Activated CD8-positive, alpha-beta T cell treated with anti-CD3 and anti-CD28 coated beads, Interleukin-2, amount 10 ng/mL, durations not matched to agents 7 days and 5 days (primary cell): ENCODE measurements at regions not wholly inside any gene's neighbourhood (a gene's known extent, or its start where the extent isn't known, plus 50 kb on each side); places are given as distances from the start of the nearest gene placed in this dataset.

Experiments
- ATAC-seq: fragments of 150-1000 bp; cut with Tn5 transposase; one replicate; pipeline ENCODE4 v1.10.0; 2021; ENCODE audit warnings: moderate library complexity
- CTCF ChIA-PET: fragments of 350-600 bp; sonication (Branson Sonifier 250); formaldehyde crosslinking; loops from one replicate; lab custom pipeline; 2021; ENCODE audit warnings: antibody characterized with exemption; lab: Charles Lee
- POLR2A ChIA-PET: fragments of 350-600 bp; sonication (Branson Sonifier 250); formaldehyde crosslinking; loops from one replicate; lab custom pipeline; 2021; ENCODE audit warnings: antibody characterized with exemption; lab: Charles Lee
- DNase-seq: peaks from one replicate; pipeline ENCODE4 v3.0.0-alpha.2; 2020
- H3K27ac Mint-ChIP-seq: one replicate; pipeline ENCODE4 v1.8.0; 2021; ENCODE audit warnings: mild to moderate bottlenecking, mixed read lengths
- H3K27me3 Mint-ChIP-seq: one replicate; pipeline ENCODE4 v1.8.0; 2021; ENCODE audit warnings: low read depth, mixed read lengths
- H3K36me3 Mint-ChIP-seq: one replicate; pipeline ENCODE4 v1.8.0; 2021; ENCODE audit warnings: low read depth, mixed read lengths
- H3K4me1 Mint-ChIP-seq: one replicate; pipeline ENCODE4 v1.8.0; 2021; ENCODE audit warnings: low read depth, mixed read lengths
- H3K4me3 Mint-ChIP-seq: one replicate; pipeline ENCODE4 v1.8.0; 2021; ENCODE audit warnings: mild to moderate bottlenecking, mixed read lengths
- H3K9me3 Mint-ChIP-seq: one replicate; pipeline ENCODE4 v1.8.0; 2022; ENCODE audit warnings: mixed read lengths; ENCODE audit not compliant: insufficient read depth

DNA sequence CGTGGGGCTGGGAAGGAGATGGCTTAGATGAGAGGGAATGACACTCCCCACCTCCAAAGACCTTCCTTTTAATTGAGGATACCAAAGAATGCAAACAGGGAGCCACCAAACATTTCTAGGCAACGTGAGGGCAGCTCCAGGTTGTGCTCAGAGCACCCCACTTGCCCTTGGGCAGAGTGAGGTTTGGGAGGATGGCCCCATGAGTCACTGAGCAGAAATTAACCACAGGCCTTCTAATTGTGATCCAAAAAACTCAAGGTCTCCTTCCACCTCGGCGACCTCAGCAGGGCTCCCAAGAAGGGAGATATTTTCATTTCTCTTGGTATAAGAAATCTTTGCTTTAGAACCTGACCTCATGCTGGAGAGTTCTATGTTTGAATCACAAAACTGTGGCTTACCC, 305.0 kb upstream of the TPM1 start:
- Mint-ChIP-seq H3K36me3 (no peaks in the 10 kb centered on the region), H3K4me3 (no peak overlapping the region), H3K9me3 (no peaks in the 10 kb centered on the region), H3K27me3 (peaks cover 4% of the 10 kb centered on the region), H3K4me1 (no peaks in the 10 kb centered on the region), H3K27ac (no peak overlapping the region)
- ChIA-PET CTCF (no interaction called here), POLR2A (no interaction called here)
- no peak for DNase-seq
- no peak for ATAC-seq

DNA sequence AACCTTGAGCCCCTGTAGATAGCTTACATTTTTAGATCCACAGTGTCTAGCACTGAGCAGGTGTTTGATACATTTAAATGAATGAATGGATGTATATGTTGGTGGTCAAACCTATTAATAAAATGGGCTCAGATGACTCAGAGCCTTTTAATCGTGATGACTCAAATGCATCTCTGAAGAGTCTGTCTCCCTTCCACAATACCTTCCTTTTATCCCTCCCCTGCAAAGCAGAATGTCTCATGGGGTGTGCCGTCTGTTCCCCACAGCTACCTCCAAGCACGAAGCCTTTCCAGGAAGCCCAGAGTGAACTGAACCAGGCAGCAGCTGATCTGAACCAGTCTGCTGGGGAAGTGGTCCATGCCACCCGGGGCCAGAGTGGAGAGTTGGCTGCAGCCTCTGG, 303.5 kb upstream of the TPM1 start:
- H3K4me3 Mint-ChIP-seq = no peak overlapping the region
- H3K9me3 Mint-ChIP-seq = no peaks in the 10 kb centered on the region
- ChIA-PET CTCF (interaction anchor here (0.8 to 1.0 kb wide), 2 partner anchors 27 to 348 kb away, joined by 3 read pairs; no protein-coding TSS in a partner anchor), POLR2A (no interaction called here)
- ATAC-seq = no peak
- no peaks in the 10 kb centered on the region for H3K4me1 Mint-ChIP-seq
- DNase-seq = no peak
- no peaks in the 10 kb centered on the region for H3K36me3 Mint-ChIP-seq
- H3K27ac Mint-ChIP-seq = no peak overlapping the region
- no peaks in the 10 kb centered on the region for H3K27me3 Mint-ChIP-seq

DNA sequence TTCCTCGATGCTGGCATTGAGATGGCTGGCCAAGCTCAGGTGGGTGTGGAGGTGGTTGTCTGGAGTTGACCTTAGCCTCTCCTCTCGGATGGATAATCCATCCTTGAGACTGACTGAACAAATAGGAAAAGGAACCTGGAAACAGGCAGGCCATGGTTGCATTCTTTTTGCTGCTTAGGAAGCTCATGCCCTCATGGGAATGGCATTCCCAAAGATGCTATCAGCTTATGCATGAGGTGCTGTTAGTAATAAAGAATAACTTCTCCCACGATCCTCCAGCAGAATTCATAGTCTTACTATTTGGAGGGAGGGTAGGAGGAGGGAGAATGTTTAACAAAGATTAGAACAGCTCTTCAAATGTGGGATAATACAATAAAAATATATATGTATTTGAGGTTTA, 303.0 kb upstream of the TPM1 start:
- Mint-ChIP-seq H3K36me3 (no peaks in the 10 kb centered on the region), H3K4me1 (no peaks in the 10 kb centered on the region), H3K27me3 (no peaks in the 10 kb centered on the region), H3K27ac (no peak overlapping the region), H3K9me3 (no peaks in the 10 kb centered on the region), H3K4me3 (no peak overlapping the region)
- ChIA-PET CTCF (interaction anchor here (0.7 to 1.0 kb wide), 4 partner anchors 9 to 348 kb away, joined by 3 to 4 read pairs (median 3); no protein-coding TSS in a partner anchor), POLR2A (no interaction called here)
- ATAC-seq (no peak), DNase-seq (no peak)

DNA sequence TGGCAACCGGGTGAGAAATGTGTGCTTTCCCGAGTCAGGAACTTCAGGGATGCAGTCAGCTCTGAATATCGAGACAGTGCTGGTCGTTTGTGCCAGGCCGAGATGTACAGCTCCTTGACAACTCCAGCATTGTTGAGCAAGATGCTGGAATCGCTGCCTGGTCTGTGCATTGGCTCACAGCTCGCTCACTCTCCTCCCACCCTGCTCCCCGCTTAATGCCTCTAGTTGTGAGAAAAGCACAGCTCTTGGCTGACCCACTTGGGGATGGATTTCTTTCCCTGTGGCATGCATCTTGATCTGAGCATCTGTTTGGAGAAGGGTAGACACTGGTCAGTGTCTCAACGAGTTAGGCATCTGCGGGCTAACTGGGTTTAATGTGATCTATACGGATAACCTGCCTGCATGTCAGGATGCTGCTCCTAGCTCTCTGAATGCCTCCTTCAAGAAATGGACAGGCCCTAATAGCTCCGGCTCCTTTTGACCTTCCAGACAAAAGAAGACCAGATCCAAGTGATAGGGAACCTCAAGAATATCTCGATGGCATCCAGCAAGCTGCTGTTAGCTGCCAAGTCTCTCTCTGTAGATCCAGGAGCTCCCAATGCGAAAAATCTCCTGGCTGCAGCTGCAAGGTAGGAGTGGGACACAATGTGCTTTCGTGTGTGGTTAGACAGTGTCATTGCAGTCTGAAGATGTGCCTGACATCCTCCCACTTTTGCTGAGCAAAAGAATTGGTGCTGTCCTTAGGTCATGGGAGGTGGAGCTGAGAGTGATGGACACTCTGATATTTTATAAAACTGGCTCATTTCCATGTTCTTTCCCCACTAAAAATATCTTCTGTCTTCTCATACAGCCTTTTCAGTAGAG, 302.2 kb upstream of the TPM1 start:
- no peaks in the 10 kb centered on the region for H3K36me3 Mint-ChIP-seq
- H3K4me3 Mint-ChIP-seq = no peak overlapping the region
- H3K27ac Mint-ChIP-seq = no peak overlapping the region
- H3K9me3 Mint-ChIP-seq = no peaks in the 10 kb centered on the region
- no peaks in the 10 kb centered on the region for H3K4me1 Mint-ChIP-seq
- H3K27me3 Mint-ChIP-seq = no peaks in the 10 kb centered on the region
- DNase-seq (no peak), ATAC-seq (no peak)
- CTCF ChIA-PET = interaction anchor here (0.7 to 1.0 kb wide), 4 partner anchors 9 to 349 kb away, joined by 3 to 4 read pairs (median 3); no protein-coding TSS in a partner anchor
- POLR2A ChIA-PET = no interaction called here

DNA sequence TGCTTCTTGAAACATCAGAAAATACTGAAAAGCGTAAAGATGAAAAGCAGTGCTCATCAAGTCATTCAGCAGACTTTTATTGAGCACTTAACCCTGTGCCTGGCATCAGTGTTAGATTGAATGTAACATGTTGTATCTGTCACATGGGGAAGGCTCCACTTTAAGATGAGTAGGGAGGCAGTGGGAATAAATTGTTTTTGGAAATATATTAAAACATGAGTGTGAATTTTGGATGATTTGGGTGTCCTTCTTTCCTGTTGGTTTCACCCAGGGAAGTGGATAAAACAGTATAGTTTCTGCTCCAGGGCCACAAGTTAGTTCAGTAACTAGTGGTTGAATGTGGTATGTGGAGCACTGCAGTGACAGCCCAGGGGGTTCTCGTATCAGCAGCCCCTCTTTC, 301.4 kb upstream of the TPM1 start:
- DNase-seq (no peak), ATAC-seq (no peak)
- Mint-ChIP-seq H3K36me3 (no peaks in the 10 kb centered on the region), H3K4me3 (no peak overlapping the region), H3K4me1 (no peaks in the 10 kb centered on the region), H3K27me3 (no peaks in the 10 kb centered on the region), H3K9me3 (no peaks in the 10 kb centered on the region), H3K27ac (no peak overlapping the region)
- ChIA-PET CTCF (interaction anchor here (2.1 to 2.4 kb wide), 3 partner anchors 9 to 19 kb away, joined by 9 to 12 read pairs (median 12); no protein-coding TSS in a partner anchor), POLR2A (no interaction called here)

DNA sequence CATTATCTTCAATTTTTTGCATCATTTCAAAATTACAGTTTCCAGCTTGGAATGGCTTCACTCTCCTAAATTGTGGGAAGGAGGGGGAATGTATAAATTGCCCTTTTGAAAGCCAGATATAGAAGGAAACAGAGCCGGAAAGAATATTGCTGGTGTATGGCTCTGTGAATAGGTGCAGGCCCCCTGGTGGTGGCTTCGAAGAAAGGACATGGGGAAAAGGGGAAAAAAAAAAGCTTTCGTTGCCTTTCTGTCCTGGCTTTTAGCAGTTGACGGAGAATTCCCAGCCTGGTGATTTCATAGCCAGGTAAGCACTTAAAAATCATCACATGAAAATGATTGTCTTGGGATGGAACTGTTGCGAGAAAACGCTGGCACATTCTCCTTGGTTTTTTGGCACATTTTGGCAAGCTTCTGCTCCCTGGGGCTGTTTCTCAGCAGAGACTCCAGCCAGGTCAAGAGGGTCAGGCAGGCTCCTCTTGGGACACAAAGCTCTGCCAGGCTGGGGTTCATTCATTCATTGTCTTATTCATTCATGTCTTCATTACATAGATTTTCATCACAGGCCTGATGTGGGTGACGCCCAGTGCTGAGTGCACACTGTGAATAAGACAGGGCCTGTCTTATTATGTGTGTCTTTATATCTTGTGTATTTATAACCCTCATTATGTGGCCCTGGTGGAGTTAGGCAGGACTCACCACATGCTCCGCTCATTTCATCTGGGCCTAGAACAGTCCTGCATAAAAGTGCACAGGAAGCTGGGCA, 300.0 kb upstream of the TPM1 start:
- DNase-seq = peak; percentile 47
- Mint-ChIP-seq H3K27me3 (no peaks in the 10 kb centered on the region), H3K36me3 (no peaks in the 10 kb centered on the region), H3K4me1 (no peaks in the 10 kb centered on the region), H3K9me3 (no peaks in the 10 kb centered on the region), H3K4me3 (no peak overlapping the region), H3K27ac (no peak overlapping the region)
- peak; percentile 55 for ATAC-seq
- ChIA-PET CTCF (interaction anchor here (0.6 to 2.4 kb wide), 15 partner anchors 8 to 1700 kb away, joined by 3 to 17 read pairs (median 4); no protein-coding TSS in a partner anchor), POLR2A (interaction anchor here (0.6 to 0.7 kb wide), 3 partner anchors 9 to 668 kb away, joined by 3 to 4 read pairs (median 3); no protein-coding TSS in a partner anchor)

DNA sequence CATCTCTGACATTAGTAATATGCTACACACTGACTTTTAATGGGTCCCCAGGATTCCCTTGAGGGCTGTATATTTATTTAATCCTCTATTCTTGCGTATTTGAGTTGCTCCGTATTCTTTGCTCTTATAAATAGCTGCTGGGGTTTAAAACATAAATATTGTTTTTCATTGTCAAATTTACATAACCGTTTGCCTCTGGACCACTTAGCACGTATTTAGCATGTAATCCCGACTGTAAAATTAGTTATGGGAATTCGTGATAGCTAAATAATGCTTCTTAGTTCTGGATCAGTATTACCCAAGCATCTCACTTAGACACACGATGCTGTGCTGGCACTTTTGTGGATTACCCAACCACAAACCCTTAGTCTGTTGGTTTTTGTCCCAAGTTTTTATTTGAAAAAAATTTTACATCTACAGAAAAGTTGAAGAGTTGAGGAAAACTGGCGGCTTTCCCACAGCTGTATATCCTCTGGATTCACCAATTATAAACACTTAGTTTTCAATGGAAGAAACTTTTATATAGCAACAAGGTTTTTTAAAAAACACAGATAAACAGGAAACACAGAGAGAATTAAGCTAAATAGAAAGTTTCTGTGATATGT, 296.8 kb upstream of the TPM1 start:
- Mint-ChIP-seq H3K27ac (no peak overlapping the region), H3K36me3 (no peaks in the 10 kb centered on the region), H3K4me3 (no peak overlapping the region), H3K4me1 (no peaks in the 10 kb centered on the region), H3K27me3 (no peaks in the 10 kb centered on the region), H3K9me3 (no peaks in the 10 kb centered on the region)
- ChIA-PET POLR2A (no interaction called here), CTCF (interaction anchor here (0.7 kb wide), 1 partner anchor 11 kb away, joined by 3 read pairs; no protein-coding TSS in a partner anchor)
- DNase-seq (no peak), ATAC-seq (no peak)

DNA sequence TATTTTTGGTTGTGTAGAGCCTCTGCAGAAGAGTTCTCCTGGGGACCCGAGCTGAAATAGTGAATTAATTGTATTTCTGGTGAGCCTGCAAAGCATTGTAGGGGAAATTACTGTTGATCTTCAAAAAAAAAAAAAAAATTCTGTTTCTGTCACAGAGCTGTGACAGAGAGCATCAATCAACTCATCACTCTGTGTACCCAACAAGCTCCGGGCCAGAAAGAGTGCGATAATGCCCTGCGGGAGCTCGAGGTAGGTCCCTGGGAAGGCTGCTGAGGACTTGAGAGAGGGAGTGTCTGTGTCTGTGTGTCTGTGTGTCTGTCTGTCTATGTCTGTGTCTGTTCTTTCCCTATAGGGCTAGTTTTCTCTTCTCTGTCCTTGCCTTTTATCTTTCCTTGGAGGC, 294.4 kb upstream of the TPM1 start:
- ATAC-seq (no peak), DNase-seq (no peak)
- CTCF ChIA-PET = no interaction called here
- H3K27ac Mint-ChIP-seq = no peak overlapping the region
- no peaks in the 10 kb centered on the region for H3K4me1 Mint-ChIP-seq
- no peaks in the 10 kb centered on the region for H3K9me3 Mint-ChIP-seq
- H3K4me3 Mint-ChIP-seq = no peak overlapping the region
- no peaks in the 10 kb centered on the region for H3K36me3 Mint-ChIP-seq
- H3K27me3 Mint-ChIP-seq = peaks cover 3% of the 10 kb centered on the region
- POLR2A ChIA-PET = no interaction called here

DNA sequence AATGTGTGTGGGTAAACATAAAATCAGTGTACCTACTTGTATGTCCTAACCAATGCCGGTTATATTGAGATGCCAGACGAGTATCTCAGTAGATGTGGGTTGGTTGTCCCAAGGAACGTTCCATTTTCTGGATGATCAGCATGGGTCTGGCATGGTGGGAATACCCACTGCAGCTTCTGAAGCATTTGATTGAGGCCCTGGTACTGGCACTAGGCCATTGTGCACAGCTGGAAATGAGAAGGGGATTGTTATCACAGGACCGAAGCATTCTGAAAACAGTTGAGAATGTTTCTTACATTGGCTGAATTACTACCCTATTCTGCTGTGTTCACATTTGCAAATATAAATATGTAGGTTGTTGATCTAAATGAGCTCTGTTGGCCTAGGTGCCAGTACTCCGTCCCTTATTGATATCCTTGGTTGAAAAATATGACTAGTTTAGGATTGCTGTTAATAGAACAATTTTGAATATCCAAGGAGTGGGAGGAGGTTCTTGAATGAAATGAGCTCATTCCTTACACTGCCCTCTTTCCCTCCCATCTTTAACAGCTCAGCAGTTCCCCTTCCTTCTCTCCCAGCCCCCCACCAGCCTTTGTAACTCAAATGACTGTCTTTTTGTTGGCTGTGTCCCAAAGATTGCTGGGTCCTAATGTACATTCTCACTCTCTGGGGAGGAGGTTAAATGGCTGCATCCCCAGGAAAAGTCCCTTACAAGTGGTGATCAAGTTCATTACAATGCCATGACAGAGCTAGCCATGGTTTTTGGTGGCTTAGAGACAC, 293.3 kb upstream of the TPM1 start:
- DNase-seq (no peak), ATAC-seq (no peak)
- peaks cover 3% of the 10 kb centered on the region for H3K27me3 Mint-ChIP-seq
- H3K4me1 Mint-ChIP-seq = no peaks in the 10 kb centered on the region
- POLR2A ChIA-PET = interaction anchor here (0.6 kb wide), 1 partner anchor 186 kb away, joined by 3 read pairs; no protein-coding TSS in a partner anchor
- no peak overlapping the region for H3K4me3 Mint-ChIP-seq
- H3K9me3 Mint-ChIP-seq = no peaks in the 10 kb centered on the region
- CTCF ChIA-PET = interaction anchor here (1.1 kb wide), 1 partner anchor 9 kb away, joined by 4 read pairs; no protein-coding TSS in a partner anchor
- H3K36me3 Mint-ChIP-seq = no peaks in the 10 kb centered on the region
- H3K27ac Mint-ChIP-seq = no peak overlapping the region

DNA sequence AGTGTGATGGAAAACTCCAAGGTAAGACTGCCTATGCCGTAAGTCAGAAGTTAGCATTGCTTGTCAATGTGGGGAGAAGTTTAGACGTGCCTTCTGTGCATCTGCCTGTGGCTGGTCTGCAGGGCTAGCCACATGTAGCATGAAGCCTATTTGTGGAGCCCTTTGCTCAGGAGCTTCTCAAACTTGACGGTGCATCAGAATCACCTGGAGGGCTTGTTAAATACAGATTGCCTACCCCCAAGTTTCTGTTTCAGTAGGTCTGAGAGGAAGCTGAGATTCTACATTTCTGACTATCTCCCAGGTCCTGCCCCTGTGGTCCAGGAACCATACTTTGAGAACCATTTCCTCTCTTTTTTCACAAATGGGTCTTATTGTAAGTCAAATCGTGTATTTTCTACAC, 292.1 kb upstream of the TPM1 start:
- Mint-ChIP-seq H3K27ac (no peak overlapping the region), H3K36me3 (no peaks in the 10 kb centered on the region), H3K27me3 (peaks cover 3% of the 10 kb centered on the region), H3K4me3 (no peak overlapping the region), H3K4me1 (no peaks in the 10 kb centered on the region), H3K9me3 (no peaks in the 10 kb centered on the region)
- ATAC-seq (no peak), DNase-seq (no peak)
- POLR2A ChIA-PET = no interaction called here
- CTCF ChIA-PET = interaction anchor here (1.1 kb wide), 1 partner anchor 8 kb away, joined by 3 read pairs; no protein-coding TSS in a partner anchor
